BLaER1 (cell line): ENCODE measurements at regions not wholly inside any gene's neighbourhood (a gene's known extent, or its start where the extent isn't known, plus 50 kb on each side); places are given as distances from the start of the nearest gene placed in this dataset.

Experiments used
- H3K27ac ChIP-seq: shearing (Covaris generic); formaldehyde crosslinking; 2 replicates; pipeline ENCODE4 v1.8.1; 2022
- H3K27me3 ChIP-seq: shearing (Covaris generic); formaldehyde crosslinking; 2 replicates; pipeline ENCODE4 v1.8.1; 2022
- H3K36me3 ChIP-seq: shearing (Covaris generic); formaldehyde crosslinking; 2 replicates; pipeline ENCODE4 v1.8.1; 2022
- H3K4me1 ChIP-seq: shearing (Covaris generic); formaldehyde crosslinking; 2 replicates; pipeline ENCODE4 v1.8.1; 2022
- H3K4me2 ChIP-seq: shearing (Covaris generic); formaldehyde crosslinking; 2 replicates; pipeline ENCODE4 v1.8.1; 2022
- H3K4me3 ChIP-seq: shearing (Covaris generic); formaldehyde crosslinking; 2 replicates; pipeline ENCODE4 v1.8.1; 2022
- H3K9ac ChIP-seq: shearing (Covaris generic); formaldehyde crosslinking; 2 replicates; pipeline ENCODE4 v1.8.1; 2022
- H3K9me3 ChIP-seq: shearing (Covaris generic); formaldehyde crosslinking; 2 replicates; pipeline ENCODE4 v1.8.1; 2022
- H4K20me1 ChIP-seq: shearing (Covaris generic); formaldehyde crosslinking; 2 replicates; pipeline ENCODE4 v1.8.1; 2022
- Cebpa-rat ChIP-seq: shearing (Covaris generic); IDR thresholded peaks from 2 replicates; pipeline ENCODE4 v1.8.1; 2022

- Histone ChIP-seq H3K4me1 (peaks cover 90% of the 10 kb centered on the region), H3K36me3 (no peaks in the 10 kb centered on the region), H3K9ac (no peak overlapping the region), H3K4me2 (peak overlapping the region; percentile 74), H3K4me3 (no peak overlapping the region), H3K9me3 (peaks cover 6% of the 10 kb centered on the region), H3K27ac (peak overlapping the region; percentile 47), H4K20me1 (no peaks in the 10 kb centered on the region), H3K27me3 (no peaks in the 10 kb centered on the region)
- TF ChIP-seq Cebpa-rat: no peak
These were observed 142.4 kb downstream of the HSD17B3 start for GRCh38 chr9:96159596-96159995.

- TF ChIP-seq Cebpa-rat: no peak
- Histone ChIP-seq H4K20me1 (no peaks in the 10 kb centered on the region), H3K4me3 (no peak overlapping the region), H3K27ac (peak overlapping the region; percentile 47; the same call in 1 of the 2 replicates), H3K36me3 (no peaks in the 10 kb centered on the region), H3K9me3 (peaks cover 6% of the 10 kb centered on the region), H3K4me2 (peak overlapping the region; percentile 74), H3K4me1 (peaks cover 84% of the 10 kb centered on the region), H3K9ac (no peak overlapping the region), H3K27me3 (no peaks in the 10 kb centered on the region)
These were observed 142.9 kb downstream of the HSD17B3 start for GRCh38 chr9:96158909-96159575.

- Histone ChIP-seq H3K4me2 (peak overlapping the region; percentile 74), H3K27ac (no peak overlapping the region), H3K4me1 (peaks cover 75% of the 10 kb centered on the region), H3K4me3 (no peak overlapping the region), H3K9me3 (peaks cover 9% of the 10 kb centered on the region), H3K27me3 (no peaks in the 10 kb centered on the region), H4K20me1 (no peaks in the 10 kb centered on the region), H3K36me3 (no peaks in the 10 kb centered on the region), H3K9ac (no peak overlapping the region)
- no peak for TF ChIP-seq Cebpa-rat
These were observed 143.8 kb downstream of the HSD17B3 start for GRCh38 chr9:96158147-96158546.

- Histone ChIP-seq H3K36me3 (no peaks in the 10 kb centered on the region), H3K27me3 (no peaks in the 10 kb centered on the region)
- TF ChIP-seq Cebpa-rat: no peak
These were observed 144.3 kb downstream of the HSD17B3 start for GRCh38 chr9:96157675-96158074.

GRCh38 chr9:96156171-96156974 is 145.6 kb downstream of the HSD17B3 start:
- Histone ChIP-seq H4K20me1 (no peaks in the 10 kb centered on the region), H3K4me1 (peaks cover 73% of the 10 kb centered on the region), H3K4me2 (peak overlapping the region; percentile 74), H3K9ac (no peak overlapping the region; the same call in 1 of the 2 replicates), H3K4me3 (no peak overlapping the region), H3K36me3 (no peaks in the 10 kb centered on the region), H3K27ac (peak overlapping the region; percentile 42), H3K27me3 (no peaks in the 10 kb centered on the region), H3K9me3 (peaks cover 9% of the 10 kb centered on the region)
- TF ChIP-seq Cebpa-rat: no peak

More at GRCh38 chr9:96157675-96158074, 144.3 kb downstream of the HSD17B3 start:
- Histone ChIP-seq H4K20me1 (no peaks in the 10 kb centered on the region), H3K4me1 (peaks cover 73% of the 10 kb centered on the region), H3K27ac (no peak overlapping the region), H3K9me3 (peaks cover 9% of the 10 kb centered on the region), H3K4me3 (no peak overlapping the region), H3K4me2 (peak overlapping the region; percentile 74), H3K9ac (no peak overlapping the region)

GRCh38 chr9:96154081-96154480 is 147.9 kb downstream of the HSD17B3 start:
- Histone ChIP-seq H3K36me3 (no peaks in the 10 kb centered on the region), H4K20me1 (no peaks in the 10 kb centered on the region), H3K4me2 (no peak overlapping the region), H3K9me3 (0 out of 2 replicates have a peak, but pooled peaks cover 3% of the 10 kb centered on the region), H3K27me3 (no peaks in the 10 kb centered on the region), H3K27ac (no peak overlapping the region), H3K9ac (no peak overlapping the region), H3K4me1 (peaks cover 75% of the 10 kb centered on the region), H3K4me3 (no peak overlapping the region)
- TF ChIP-seq Cebpa-rat: no peak

GRCh38 chr9:96152550-96152949 is 149.4 kb downstream of the HSD17B3 start:
- no peak overlapping the region for H3K4me3 ChIP-seq
- no peak overlapping the region for H3K4me2 ChIP-seq
- no peaks in the 10 kb centered on the region for H3K27me3 ChIP-seq
- no peaks in the 10 kb centered on the region for H3K36me3 ChIP-seq
- no peak overlapping the region for H3K27ac ChIP-seq
- H3K9me3 ChIP-seq: 0 out of 2 replicates have a peak, but pooled peaks cover 3% of the 10 kb centered on the region
- no peak overlapping the region for H3K9ac ChIP-seq
- H3K4me1 ChIP-seq: peaks cover 75% of the 10 kb centered on the region
- H4K20me1 ChIP-seq: no peaks in the 10 kb centered on the region
- TF ChIP-seq Cebpa-rat: no peak

- H3K4me2 ChIP-seq: peak overlapping the region; percentile 93
- H3K9me3 ChIP-seq: peaks cover 3% of the 10 kb centered on the region; the same call in 1 of the 2 replicates
- no peak for TF ChIP-seq Cebpa-rat
- H3K36me3 ChIP-seq: no peaks in the 10 kb centered on the region
- peak overlapping the region; percentile 41; the same call in 1 of the 2 replicates for H3K4me3 ChIP-seq
- H3K9ac ChIP-seq: peak overlapping the region; percentile 68
- no peaks in the 10 kb centered on the region for H3K27me3 ChIP-seq
- peak overlapping the region; percentile 88 for H3K27ac ChIP-seq
- H3K4me1 ChIP-seq: peaks cover 73% of the 10 kb centered on the region
- H4K20me1 ChIP-seq: no peaks in the 10 kb centered on the region
These were observed 151.4 kb downstream of the HSD17B3 start for GRCh38 chr9:96150324-96151227.

- Histone ChIP-seq H3K27ac (peak overlapping the region; percentile 88), H3K4me2 (peak overlapping the region; percentile 93), H3K4me3 (peak overlapping the region; percentile 41; the same call in 1 of the 2 replicates), H3K36me3 (no peaks in the 10 kb centered on the region), H3K9me3 (peaks cover 3% of the 10 kb centered on the region; the same call in 1 of the 2 replicates), H3K9ac (peak overlapping the region; percentile 68), H3K4me1 (peaks cover 71% of the 10 kb centered on the region), H3K27me3 (no peaks in the 10 kb centered on the region), H4K20me1 (no peaks in the 10 kb centered on the region)
- no peak for TF ChIP-seq Cebpa-rat
These were observed 152.3 kb downstream of the HSD17B3 start for GRCh38 chr9:96149533-96150280.
